ENCODE measurements at regions not wholly inside any gene's neighbourhood (a gene's known extent, or its start where the extent isn't known, plus 50 kb on each side); places are given as distances from the start of the nearest gene placed in this dataset.

DNA sequence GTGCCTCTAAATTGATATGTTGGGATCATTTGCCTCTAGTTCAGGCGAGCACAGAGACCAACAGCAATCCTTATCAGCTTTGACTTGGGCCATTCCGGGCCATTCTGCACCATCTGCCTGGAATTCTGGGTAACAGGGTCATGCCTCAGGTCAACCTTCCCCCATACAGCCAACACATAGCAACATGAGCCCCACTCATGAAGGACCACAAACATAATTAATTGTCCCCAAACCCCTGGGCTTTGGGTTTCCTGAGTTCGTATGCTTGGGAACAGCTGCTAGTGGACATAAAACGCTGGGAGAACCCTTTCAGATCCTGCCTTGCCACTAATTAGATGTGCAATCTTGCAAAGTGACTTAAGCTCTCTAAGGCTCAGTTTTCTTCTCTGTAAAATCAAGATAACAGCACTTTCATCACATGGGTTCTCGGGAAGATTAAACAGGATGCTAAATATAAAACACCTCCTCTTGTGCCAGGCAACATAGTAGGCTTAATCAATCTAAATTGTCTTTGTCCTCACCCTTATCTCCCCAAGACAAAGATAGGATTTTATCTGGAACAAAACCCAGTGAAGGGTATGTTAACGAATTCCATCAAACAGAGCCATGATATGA, 426.5 kb downstream of the CD83 start:
- no peaks in the 10 kb centered on the region for H3K27me3 ChIP-seq (ENCODE audit: control insufficient read depth, insufficient read depth, low read length)
- no peak overlapping the region for H3K4me2 ChIP-seq (ENCODE audit: extremely low read depth, insufficient read depth, low read length)
- no peak for DNase-seq (ENCODE audit: low read depth in 2 of 2)
- H3K9me3 ChIP-seq (ENCODE audit: control insufficient read depth, insufficient read depth, low read depth, low read length), result no peaks in the 10 kb centered on the region
- TF ChIP-seq, protein P1, sequence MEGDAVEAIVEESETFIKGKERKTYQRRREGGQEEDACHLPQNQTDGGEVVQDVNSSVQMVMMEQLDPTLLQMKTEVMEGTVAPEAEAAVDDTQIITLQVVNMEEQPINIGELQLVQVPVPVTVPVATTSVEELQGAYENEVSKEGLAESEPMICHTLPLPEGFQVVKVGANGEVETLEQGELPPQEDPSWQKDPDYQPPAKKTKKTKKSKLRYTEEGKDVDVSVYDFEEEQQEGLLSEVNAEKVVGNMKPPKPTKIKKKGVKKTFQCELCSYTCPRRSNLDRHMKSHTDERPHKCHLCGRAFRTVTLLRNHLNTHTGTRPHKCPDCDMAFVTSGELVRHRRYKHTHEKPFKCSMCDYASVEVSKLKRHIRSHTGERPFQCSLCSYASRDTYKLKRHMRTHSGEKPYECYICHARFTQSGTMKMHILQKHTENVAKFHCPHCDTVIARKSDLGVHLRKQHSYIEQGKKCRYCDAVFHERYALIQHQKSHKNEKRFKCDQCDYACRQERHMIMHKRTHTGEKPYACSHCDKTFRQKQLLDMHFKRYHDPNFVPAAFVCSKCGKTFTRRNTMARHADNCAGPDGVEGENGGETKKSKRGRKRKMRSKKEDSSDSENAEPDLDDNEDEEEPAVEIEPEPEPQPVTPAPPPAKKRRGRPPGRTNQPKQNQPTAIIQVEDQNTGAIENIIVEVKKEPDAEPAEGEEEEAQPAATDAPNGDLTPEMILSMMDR (conservative IDR thresholded peaks at IDR 0.05 in 1 of 2, IDR thresholded peaks at IDR 0.05 in 1 of 2; ENCODE audit: low read depth in 1 of 2, low read length in 2 of 2), result no peak
- TF ChIP-seq EZH2 (IDR thresholded peaks at IDR 0.05; ENCODE audit: low read length, missing control alignments), result no peak
- no peaks in the 10 kb centered on the region for H3K4me1 ChIP-seq (ENCODE audit: control insufficient read depth, extremely low read depth, insufficient read depth, low read length)
- H3K9ac ChIP-seq (ENCODE audit: insufficient read depth, low read length), result no peak overlapping the region
- no peaks in the 10 kb centered on the region for H3K79me2 ChIP-seq (ENCODE audit: control insufficient read depth, insufficient read depth, low read length)
- no peak overlapping the region for H3K27ac ChIP-seq (ENCODE audit: insufficient read depth, low read length)
- H3K4me3 ChIP-seq (replicated peaks in 1 of 4; ENCODE audit: control extremely low read depth in 1 of 4, insufficient read depth in 1 of 4, low read depth in 3 of 4, low read length in 4 of 4), result no peak overlapping the region
- no peak overlapping the region for H2AFZ ChIP-seq (ENCODE audit: low read length)
- H4K20me1 ChIP-seq (ENCODE audit: control insufficient read depth, extremely low read depth, insufficient read depth, low read length), result no peaks in the 10 kb centered on the region
- no peaks in the 10 kb centered on the region for H3K36me3 ChIP-seq (ENCODE audit: control insufficient read depth, insufficient read depth, low read length)

DNA sequence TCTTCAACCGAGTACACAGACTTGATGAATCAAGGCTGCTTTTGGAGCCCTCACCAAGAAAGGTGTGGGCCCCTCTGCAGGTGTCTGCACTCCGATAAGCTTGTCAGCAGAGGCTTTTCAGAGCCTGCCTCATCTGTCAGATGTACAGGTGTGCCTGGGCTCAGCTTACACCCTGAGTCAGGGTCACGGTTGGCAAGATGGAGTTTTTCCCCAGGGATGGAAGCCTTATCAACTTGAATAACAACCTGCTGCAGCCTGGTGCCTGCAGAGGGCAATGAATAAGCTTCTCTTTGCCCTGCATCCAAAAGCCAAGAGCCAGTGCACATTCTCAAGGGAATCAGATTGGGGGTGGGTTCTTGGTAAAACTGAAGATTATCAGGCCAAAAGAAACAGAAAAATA, 427.1 kb downstream of the CD83 start:
- H3K9ac ChIP-seq (ENCODE audit: insufficient read depth, low read length), result no peak overlapping the region
- no peak overlapping the region for H3K27ac ChIP-seq (ENCODE audit: insufficient read depth, low read length)
- no peaks in the 10 kb centered on the region for H3K9me3 ChIP-seq (ENCODE audit: control insufficient read depth, insufficient read depth, low read depth, low read length)
- H3K27me3 ChIP-seq (ENCODE audit: control insufficient read depth, insufficient read depth, low read length), result no peaks in the 10 kb centered on the region
- no peak for TF ChIP-seq EZH2 (IDR thresholded peaks at IDR 0.05; ENCODE audit: low read length, missing control alignments)
- TF ChIP-seq, protein P1 (conservative IDR thresholded peaks at IDR 0.05 in 1 of 2, IDR thresholded peaks at IDR 0.05 in 1 of 2; ENCODE audit: low read depth in 1 of 2, low read length in 2 of 2), result no peak
- no peak for DNase-seq (ENCODE audit: low read depth in 2 of 2)
- H3K4me3 ChIP-seq (replicated peaks in 1 of 4; ENCODE audit: control extremely low read depth in 1 of 4, insufficient read depth in 1 of 4, low read depth in 3 of 4, low read length in 4 of 4), result no peak overlapping the region
- H4K20me1 ChIP-seq (ENCODE audit: control insufficient read depth, extremely low read depth, insufficient read depth, low read length), result no peaks in the 10 kb centered on the region
- H3K79me2 ChIP-seq (ENCODE audit: control insufficient read depth, insufficient read depth, low read length), result no peaks in the 10 kb centered on the region
- no peak overlapping the region for H3K4me2 ChIP-seq (ENCODE audit: extremely low read depth, insufficient read depth, low read length)
- no peaks in the 10 kb centered on the region for H3K36me3 ChIP-seq (ENCODE audit: control insufficient read depth, insufficient read depth, low read length)
- no peak overlapping the region for H2AFZ ChIP-seq (ENCODE audit: low read length)
- no peaks in the 10 kb centered on the region for H3K4me1 ChIP-seq (ENCODE audit: control insufficient read depth, extremely low read depth, insufficient read depth, low read length)

DNA sequence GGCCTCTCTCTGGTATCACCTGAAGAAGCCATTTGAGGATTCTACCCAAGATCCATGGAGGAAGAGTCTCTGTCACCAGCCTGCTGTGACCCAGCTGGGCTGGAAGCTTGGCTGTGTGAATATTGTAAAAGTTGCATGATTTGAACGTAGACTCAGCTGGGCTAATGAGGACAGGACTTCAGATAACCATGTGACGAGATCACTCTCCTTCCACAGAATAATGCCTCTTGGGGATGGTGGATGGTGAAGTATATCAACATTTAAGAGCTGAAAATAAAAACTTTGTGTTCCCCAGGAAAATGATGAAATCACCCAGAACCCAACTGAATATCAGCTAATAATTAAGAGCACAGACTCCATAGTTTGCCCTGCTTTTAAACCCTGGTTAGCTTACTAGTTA, 427.9 kb downstream of the CD83 start:
- no peak overlapping the region for H3K4me3 ChIP-seq (replicated peaks in 1 of 4; ENCODE audit: control extremely low read depth in 1 of 4, insufficient read depth in 1 of 4, low read depth in 3 of 4, low read length in 4 of 4)
- H2AFZ ChIP-seq (ENCODE audit: low read length), result no peak overlapping the region
- H3K9me3 ChIP-seq (ENCODE audit: control insufficient read depth, insufficient read depth, low read depth, low read length), result no peaks in the 10 kb centered on the region
- H3K4me2 ChIP-seq (ENCODE audit: extremely low read depth, insufficient read depth, low read length), result no peak overlapping the region
- H3K27me3 ChIP-seq (ENCODE audit: control insufficient read depth, insufficient read depth, low read length), result no peaks in the 10 kb centered on the region
- no peaks in the 10 kb centered on the region for H3K79me2 ChIP-seq (ENCODE audit: control insufficient read depth, insufficient read depth, low read length)
- no peak for TF ChIP-seq EZH2 (IDR thresholded peaks at IDR 0.05; ENCODE audit: low read length, missing control alignments)
- TF ChIP-seq, protein P1 (conservative IDR thresholded peaks at IDR 0.05 in 1 of 2, IDR thresholded peaks at IDR 0.05 in 1 of 2; ENCODE audit: low read depth in 1 of 2, low read length in 2 of 2), result no peak
- H3K4me1 ChIP-seq (ENCODE audit: control insufficient read depth, extremely low read depth, insufficient read depth, low read length), result no peaks in the 10 kb centered on the region
- no peak overlapping the region for H3K27ac ChIP-seq (ENCODE audit: insufficient read depth, low read length)
- H4K20me1 ChIP-seq (ENCODE audit: control insufficient read depth, extremely low read depth, insufficient read depth, low read length), result no peaks in the 10 kb centered on the region
- DNase-seq (ENCODE audit: low read depth in 2 of 2), result no peak
- H3K9ac ChIP-seq (ENCODE audit: insufficient read depth, low read length), result no peak overlapping the region
- H3K36me3 ChIP-seq (ENCODE audit: control insufficient read depth, insufficient read depth, low read length), result no peaks in the 10 kb centered on the region
